Natural killer cell treated with Interleukin-12 subunit alpha and Interleukin-12 subunit beta and Interleukin-15 and Interleukin-18, amount 100 ng/mL, for 72 hours (primary cell): ENCODE measurements at regions not wholly inside any gene's neighbourhood (a gene's known extent, or its start where the extent isn't known, plus 50 kb on each side); places are given as distances from the start of the nearest gene placed in this dataset.

Experiments used
- ATAC-seq, 2 donors: fragments of 150-1000 bp; cut with Tn5 transposase in 1 of 2; sonication (Bioruptor Pico), chemical (Tn5 transposase) in 1 of 2; 2 replicates each; pipeline ENCODE4 v1.10.0; 2021
- DNase-seq: peaks from one replicate; pipeline ENCODE4 v3.0.0; 2022; ENCODE audit warnings: low spot score
- H3K27ac Mint-ChIP-seq, 2 donors: 1 replicate in 1 of 2; 2 replicates in 1 of 2; pipeline ENCODE4 v1.8.0; 2022; ENCODE audit warnings: mixed read lengths in 2 of 2, mild to moderate bottlenecking in 1 of 2, moderate library complexity in 1 of 2
- H3K27me3 Mint-ChIP-seq, 2 donors: 1 replicate in 1 of 2; 2 replicates in 1 of 2; pipeline ENCODE4 v1.8.0; 2022; ENCODE audit warnings: mixed read lengths in 2 of 2
- H3K36me3 Mint-ChIP-seq: one replicate; pipeline ENCODE4 v1.8.0; 2022; ENCODE audit warnings: mixed read lengths
- H3K4me1 Mint-ChIP-seq, 2 donors: 1 replicate in 1 of 2; 2 replicates in 1 of 2; pipeline ENCODE4 v1.8.0; 2022; ENCODE audit warnings: low read depth in 2 of 2, mixed read lengths in 2 of 2, mild to moderate bottlenecking in 1 of 2
- H3K4me3 Mint-ChIP-seq: one replicate; pipeline ENCODE4 v1.8.0; 2022; ENCODE audit warnings: mixed read lengths
- H3K9me3 Mint-ChIP-seq: 2 replicates; pipeline ENCODE4 v1.8.0; 2022; ENCODE audit warnings: mixed read lengths

- DNase-seq = no peak
- no peak overlapping the region for H3K4me3 Mint-ChIP-seq
- H3K27me3 Mint-ChIP-seq = no peaks in the 10 kb centered on the region
- no peak overlapping the region for H3K27ac Mint-ChIP-seq
- H3K4me1 Mint-ChIP-seq = no peaks in the 10 kb centered on the region
- peaks cover 4% of the 10 kb centered on the region for H3K9me3 Mint-ChIP-seq
- no peaks in the 10 kb centered on the region for H3K36me3 Mint-ChIP-seq
- ATAC-seq = no peak
Measured at GRCh38 chr14:40204441-40205175, 772.4 kb upstream of the FBXO33 start.

GRCh38 chr14:40199101-40199500, 766.9 kb upstream of the FBXO33 start:
- H3K9me3 Mint-ChIP-seq = peaks cover 2% of the 10 kb centered on the region
- H3K27ac Mint-ChIP-seq = no peak overlapping the region
- ATAC-seq (no peak), DNase-seq (no peak)
- H3K4me3 Mint-ChIP-seq = no peak overlapping the region
- no peaks in the 10 kb centered on the region for H3K27me3 Mint-ChIP-seq
- no peaks in the 10 kb centered on the region for H3K36me3 Mint-ChIP-seq
- no peaks in the 10 kb centered on the region for H3K4me1 Mint-ChIP-seq

DNA sequence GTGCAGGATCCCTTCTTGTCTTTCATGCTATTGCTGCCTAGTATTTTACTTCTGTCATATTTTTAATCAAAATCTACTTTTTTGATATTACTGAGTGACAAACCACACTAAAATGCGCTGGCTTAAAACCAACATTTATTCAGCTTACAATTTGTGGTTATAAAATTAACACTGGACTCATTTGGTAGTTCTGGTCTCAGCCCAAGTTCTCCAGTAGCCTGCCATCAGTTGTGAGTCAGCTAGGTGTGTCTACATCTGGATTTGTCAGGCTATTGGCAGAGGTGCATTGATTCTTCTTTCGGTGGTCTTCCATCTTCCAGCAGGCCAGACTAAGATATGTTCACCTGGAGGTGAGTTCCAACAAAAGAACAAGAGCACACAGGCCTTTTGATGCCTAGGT, 765.1 kb upstream of the FBXO33 start:
- no peaks in the 10 kb centered on the region for H3K4me1 Mint-ChIP-seq
- no peak for ATAC-seq

GRCh38 chr14:40188006-40188405, 755.8 kb upstream of the FBXO33 start:
- DNase-seq (no peak), ATAC-seq (no peak)
- H3K27ac Mint-ChIP-seq = no peak overlapping the region
- H3K36me3 Mint-ChIP-seq = no peaks in the 10 kb centered on the region
- H3K4me1 Mint-ChIP-seq = no peaks in the 10 kb centered on the region
- peaks cover 12% of the 10 kb centered on the region for H3K9me3 Mint-ChIP-seq
- no peak overlapping the region for H3K4me3 Mint-ChIP-seq
- H3K27me3 Mint-ChIP-seq = no peaks in the 10 kb centered on the region

More for the DNA sequence above, 765.1 kb upstream of the FBXO33 start:
- no peak overlapping the region for H3K27ac Mint-ChIP-seq
- DNase-seq = no peak
- no peaks in the 10 kb centered on the region for H3K27me3 Mint-ChIP-seq
- H3K9me3 Mint-ChIP-seq = peaks cover 6% of the 10 kb centered on the region
- no peak overlapping the region for H3K4me3 Mint-ChIP-seq
- H3K36me3 Mint-ChIP-seq = no peaks in the 10 kb centered on the region

- Mint-ChIP-seq H3K36me3 (peaks cover 5% of the 10 kb centered on the region), H3K4me3 (no peak overlapping the region), H3K27me3 (no peaks in the 10 kb centered on the region), H3K4me1 (no peaks in the 10 kb centered on the region), H3K9me3 (peaks cover 14% of the 10 kb centered on the region), H3K27ac (no peak overlapping the region)
- DNase-seq (no peak), ATAC-seq (no peak)
Measured at GRCh38 chr14:40164083-40164482, 731.9 kb upstream of the FBXO33 start.

GRCh38 chr14:40139657-40140056, 707.4 kb upstream of the FBXO33 start:
- Mint-ChIP-seq H3K4me1 (no peaks in the 10 kb centered on the region), H3K9me3 (peaks cover 33% of the 10 kb centered on the region), H3K4me3 (no peak overlapping the region), H3K36me3 (peaks cover 21% of the 10 kb centered on the region), H3K27ac (no peak overlapping the region), H3K27me3 (no peaks in the 10 kb centered on the region)
- ATAC-seq = no peak
- no peak for DNase-seq

GRCh38 chr14:40133463-40133862, 701.2 kb upstream of the FBXO33 start:
- H3K4me3 Mint-ChIP-seq = no peak overlapping the region
- ATAC-seq = no peak
- H3K9me3 Mint-ChIP-seq = peaks cover 35% of the 10 kb centered on the region
- no peaks in the 10 kb centered on the region for H3K4me1 Mint-ChIP-seq
- H3K36me3 Mint-ChIP-seq = peaks cover 18% of the 10 kb centered on the region
- no peaks in the 10 kb centered on the region for H3K27me3 Mint-ChIP-seq
- H3K27ac Mint-ChIP-seq = no peak overlapping the region
- DNase-seq = no peak

DNA sequence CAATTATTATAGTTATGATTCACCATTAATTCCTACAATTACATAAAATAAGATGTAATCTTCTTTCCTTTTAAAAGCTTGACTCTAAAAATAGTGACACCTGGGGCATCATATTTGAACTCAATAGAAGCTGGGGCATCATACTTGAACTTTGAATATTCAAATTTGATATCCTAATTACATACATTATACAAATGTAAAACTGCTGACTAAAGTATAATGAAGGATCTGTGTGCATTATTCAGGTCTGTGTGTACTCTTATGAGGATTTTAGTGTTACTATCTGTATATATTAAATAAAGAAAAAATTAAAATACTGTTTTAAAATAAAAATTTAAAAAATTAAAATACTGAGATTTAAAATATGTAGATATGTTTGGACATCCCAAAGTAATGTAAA, 696.9 kb upstream of the FBXO33 start:
- no peak for ATAC-seq
- no peak overlapping the region for H3K27ac Mint-ChIP-seq
- H3K4me1 Mint-ChIP-seq = no peaks in the 10 kb centered on the region
- no peak overlapping the region for H3K4me3 Mint-ChIP-seq
- H3K36me3 Mint-ChIP-seq = no peaks in the 10 kb centered on the region
- peaks cover 14% of the 10 kb centered on the region for H3K9me3 Mint-ChIP-seq
- no peak for DNase-seq
- no peaks in the 10 kb centered on the region for H3K27me3 Mint-ChIP-seq

DNA sequence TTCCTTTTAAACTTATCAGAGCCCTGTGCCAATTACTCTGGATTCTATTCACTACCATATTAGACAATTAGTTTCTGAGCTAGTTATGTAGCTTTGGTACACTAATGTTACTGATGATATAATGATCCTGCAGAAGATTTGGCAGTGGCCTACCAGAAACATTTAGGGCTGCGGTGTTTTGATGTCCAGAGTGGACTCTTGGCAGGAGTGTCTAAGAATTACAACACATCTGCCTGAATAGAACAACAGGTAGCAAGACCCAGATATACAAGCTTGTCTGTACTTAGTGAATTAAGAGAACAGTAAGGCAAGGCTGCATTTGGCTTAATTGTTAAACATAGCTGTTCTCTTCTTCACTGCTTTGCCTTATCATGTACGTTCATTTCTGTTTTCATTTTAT, 691.6 kb upstream of the FBXO33 start:
- DNase-seq (no peak), ATAC-seq (no peak)
- no peaks in the 10 kb centered on the region for H3K4me1 Mint-ChIP-seq
- no peak overlapping the region for H3K27ac Mint-ChIP-seq
- no peaks in the 10 kb centered on the region for H3K36me3 Mint-ChIP-seq
- H3K27me3 Mint-ChIP-seq = no peaks in the 10 kb centered on the region
- H3K4me3 Mint-ChIP-seq = no peak overlapping the region
- peaks cover 7% of the 10 kb centered on the region for H3K9me3 Mint-ChIP-seq

GRCh38 chr14:40122968-40123648, 690.9 kb upstream of the FBXO33 start:
- no peaks in the 10 kb centered on the region for H3K27me3 Mint-ChIP-seq
- H3K9me3 Mint-ChIP-seq = peaks cover 14% of the 10 kb centered on the region
- no peaks in the 10 kb centered on the region for H3K36me3 Mint-ChIP-seq
- DNase-seq (no peak), ATAC-seq (no peak)
- no peak overlapping the region for H3K27ac Mint-ChIP-seq
- H3K4me3 Mint-ChIP-seq = no peak overlapping the region
- H3K4me1 Mint-ChIP-seq = no peaks in the 10 kb centered on the region

DNA sequence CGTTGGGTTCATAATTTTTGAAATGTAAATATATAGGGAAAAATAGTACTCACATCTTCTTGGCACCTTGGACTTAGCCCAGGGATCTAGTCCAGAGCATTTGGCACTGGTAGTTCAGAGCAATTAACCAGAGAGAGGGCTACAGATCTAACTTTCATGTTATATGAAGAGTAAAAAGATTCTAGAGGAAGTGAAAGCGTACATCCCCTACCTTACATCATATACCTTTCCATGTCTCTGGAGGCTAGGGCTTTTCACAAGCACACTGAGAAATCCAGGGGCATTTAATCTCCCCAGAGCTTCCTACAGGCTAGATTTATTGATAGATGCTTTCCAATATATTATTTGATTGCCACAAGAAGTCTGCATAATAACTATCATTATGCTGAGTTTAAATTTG, 687.5 kb upstream of the FBXO33 start:
- Mint-ChIP-seq H3K36me3 (no peaks in the 10 kb centered on the region), H3K9me3 (peaks cover 26% of the 10 kb centered on the region), H3K4me3 (no peak overlapping the region), H3K27ac (no peak overlapping the region), H3K27me3 (no peaks in the 10 kb centered on the region), H3K4me1 (no peaks in the 10 kb centered on the region)
- DNase-seq (no peak), ATAC-seq (no peak)

GRCh38 chr14:40119321-40119720, 687.1 kb upstream of the FBXO33 start:
- Mint-ChIP-seq H3K4me3 (no peak overlapping the region), H3K4me1 (no peaks in the 10 kb centered on the region), H3K27me3 (no peaks in the 10 kb centered on the region), H3K27ac (no peak overlapping the region), H3K36me3 (no peaks in the 10 kb centered on the region), H3K9me3 (peaks cover 26% of the 10 kb centered on the region)
- ATAC-seq (no peak), DNase-seq (no peak)

- Mint-ChIP-seq H3K9me3 (peaks cover 27% of the 10 kb centered on the region), H3K27me3 (no peaks in the 10 kb centered on the region), H3K27ac (no peak overlapping the region), H3K4me3 (no peak overlapping the region), H3K36me3 (no peaks in the 10 kb centered on the region), H3K4me1 (no peaks in the 10 kb centered on the region)
- ATAC-seq (no peak), DNase-seq (no peak)
Measured at GRCh38 chr14:40115583-40115982, 683.4 kb upstream of the FBXO33 start.

- Mint-ChIP-seq H3K27me3 (no peaks in the 10 kb centered on the region), H3K4me3 (no peak overlapping the region), H3K27ac (no peak overlapping the region), H3K4me1 (no peaks in the 10 kb centered on the region), H3K9me3 (peaks cover 34% of the 10 kb centered on the region), H3K36me3 (no peaks in the 10 kb centered on the region)
- DNase-seq (no peak), ATAC-seq (no peak)
Measured at GRCh38 chr14:40113671-40114070, 681.4 kb upstream of the FBXO33 start.
